ENCODE measurements at regions not wholly inside any gene's neighbourhood (a gene's known extent, or its start where the extent isn't known, plus 50 kb on each side); places are given as distances from the start of the nearest gene placed in this dataset.

GRCh38 chr15:47507221-47507985, 209.9 kb upstream of the SEMA6D start:
- Mint-ChIP-seq H3K36me3 (ENCODE audit: low read depth) (no peaks in the 10 kb centered on the region), H3K4me3 (no peak overlapping the region), H3K27ac (no peak overlapping the region), H3K27me3 (no peaks in the 10 kb centered on the region), H3K4me1 (ENCODE audit: low read depth) (peaks cover 6% of the 10 kb centered on the region), H3K9me3 (peaks cover 5% of the 10 kb centered on the region)

- Mint-ChIP-seq H3K27me3 (no peaks in the 10 kb centered on the region), H3K27ac (no peak overlapping the region), H3K4me3 (no peak overlapping the region), H3K4me1 (ENCODE audit: low read depth) (no peaks in the 10 kb centered on the region), H3K36me3 (ENCODE audit: low read depth) (no peaks in the 10 kb centered on the region), H3K9me3 (no peaks in the 10 kb centered on the region)
Measured at GRCh38 chr15:47511261-47511660, 206.0 kb upstream of the SEMA6D start.

GRCh38 chr15:47513471-47513870, 203.8 kb upstream of the SEMA6D start:
- Mint-ChIP-seq H3K27me3 (no peaks in the 10 kb centered on the region), H3K4me1 (ENCODE audit: low read depth) (no peaks in the 10 kb centered on the region), H3K36me3 (ENCODE audit: low read depth) (no peaks in the 10 kb centered on the region), H3K4me3 (no peak overlapping the region), H3K27ac (no peak overlapping the region), H3K9me3 (no peaks in the 10 kb centered on the region)

GRCh38 chr15:47514200-47514652, 203.1 kb upstream of the SEMA6D start:
- Mint-ChIP-seq H3K4me3 (no peak overlapping the region), H3K36me3 (ENCODE audit: low read depth) (no peaks in the 10 kb centered on the region), H3K27ac (no peak overlapping the region), H3K27me3 (no peaks in the 10 kb centered on the region), H3K4me1 (ENCODE audit: low read depth) (no peaks in the 10 kb centered on the region), H3K9me3 (no peaks in the 10 kb centered on the region)

GRCh38 chr15:47516558-47516957, 200.7 kb upstream of the SEMA6D start:
- Mint-ChIP-seq H3K9me3 (peaks cover 4% of the 10 kb centered on the region), H3K27me3 (no peaks in the 10 kb centered on the region), H3K27ac (no peak overlapping the region), H3K36me3 (ENCODE audit: low read depth) (no peaks in the 10 kb centered on the region), H3K4me1 (ENCODE audit: low read depth) (no peaks in the 10 kb centered on the region), H3K4me3 (no peak overlapping the region)

GRCh38 chr15:47516972-47517371, 200.3 kb upstream of the SEMA6D start:
- Mint-ChIP-seq H3K27ac (no peak overlapping the region), H3K4me3 (no peak overlapping the region), H3K4me1 (ENCODE audit: low read depth) (no peaks in the 10 kb centered on the region), H3K9me3 (peaks cover 4% of the 10 kb centered on the region), H3K27me3 (no peaks in the 10 kb centered on the region), H3K36me3 (ENCODE audit: low read depth) (no peaks in the 10 kb centered on the region)

- Mint-ChIP-seq H3K36me3 (ENCODE audit: low read depth) (no peaks in the 10 kb centered on the region), H3K27ac (no peak overlapping the region)
Measured at GRCh38 chr15:47517737-47518136, 199.6 kb upstream of the SEMA6D start.

GRCh38 chr15:47523681-47524475, 193.4 kb upstream of the SEMA6D start:
- peaks cover 3% of the 10 kb centered on the region for H3K27me3 Mint-ChIP-seq
- peaks cover 9% of the 10 kb centered on the region for H3K9me3 Mint-ChIP-seq
- H3K36me3 Mint-ChIP-seq (ENCODE audit: low read depth), result no peaks in the 10 kb centered on the region
- H3K4me1 Mint-ChIP-seq (ENCODE audit: low read depth), result no peaks in the 10 kb centered on the region
- H3K27ac Mint-ChIP-seq, result no peak overlapping the region
- H3K4me3 Mint-ChIP-seq, result no peak overlapping the region

More at GRCh38 chr15:47517737-47518136, 199.6 kb upstream of the SEMA6D start:
- H3K4me1 Mint-ChIP-seq (ENCODE audit: low read depth), result no peaks in the 10 kb centered on the region
- H3K27me3 Mint-ChIP-seq, result no peaks in the 10 kb centered on the region
- peaks cover 9% of the 10 kb centered on the region for H3K9me3 Mint-ChIP-seq
- no peak overlapping the region for H3K4me3 Mint-ChIP-seq

GRCh38 chr15:47529241-47529640, 188.1 kb upstream of the SEMA6D start:
- Mint-ChIP-seq H3K27ac (no peak overlapping the region), H3K36me3 (ENCODE audit: low read depth) (no peaks in the 10 kb centered on the region), H3K4me3 (no peak overlapping the region), H3K27me3 (peaks cover 3% of the 10 kb centered on the region), H3K9me3 (no peaks in the 10 kb centered on the region), H3K4me1 (ENCODE audit: low read depth) (no peaks in the 10 kb centered on the region)

GRCh38 chr15:47534673-47535072, 182.6 kb upstream of the SEMA6D start:
- no peaks in the 10 kb centered on the region for H3K4me1 Mint-ChIP-seq (ENCODE audit: low read depth)
- H3K27ac Mint-ChIP-seq, result no peak overlapping the region
- H3K36me3 Mint-ChIP-seq (ENCODE audit: low read depth), result no peaks in the 10 kb centered on the region
- H3K4me3 Mint-ChIP-seq, result no peak overlapping the region
- no peaks in the 10 kb centered on the region for H3K27me3 Mint-ChIP-seq
- no peaks in the 10 kb centered on the region for H3K9me3 Mint-ChIP-seq

- Mint-ChIP-seq H3K4me3 (no peak overlapping the region), H3K27ac (no peak overlapping the region), H3K36me3 (ENCODE audit: low read depth) (no peaks in the 10 kb centered on the region), H3K4me1 (ENCODE audit: low read depth) (no peaks in the 10 kb centered on the region), H3K9me3 (peaks cover 13% of the 10 kb centered on the region), H3K27me3 (no peaks in the 10 kb centered on the region)
Measured at GRCh38 chr15:47541562-47541961, 175.7 kb upstream of the SEMA6D start.

- Mint-ChIP-seq H3K27ac (no peak overlapping the region), H3K4me1 (ENCODE audit: low read depth) (no peaks in the 10 kb centered on the region), H3K4me3 (no peak overlapping the region), H3K9me3 (peaks cover 16% of the 10 kb centered on the region), H3K27me3 (no peaks in the 10 kb centered on the region), H3K36me3 (ENCODE audit: low read depth) (no peaks in the 10 kb centered on the region)
Measured at GRCh38 chr15:47542312-47542989, 174.9 kb upstream of the SEMA6D start.

GRCh38 chr15:47548231-47548630, 169.1 kb upstream of the SEMA6D start:
- Mint-ChIP-seq H3K9me3 (peaks cover 8% of the 10 kb centered on the region), H3K4me1 (ENCODE audit: low read depth) (no peaks in the 10 kb centered on the region), H3K27ac (no peak overlapping the region), H3K27me3 (no peaks in the 10 kb centered on the region), H3K4me3 (no peak overlapping the region), H3K36me3 (ENCODE audit: low read depth) (no peaks in the 10 kb centered on the region)

- Mint-ChIP-seq H3K27me3 (no peaks in the 10 kb centered on the region), H3K4me3 (no peak overlapping the region), H3K9me3 (peaks cover 3% of the 10 kb centered on the region), H3K27ac (no peak overlapping the region), H3K4me1 (ENCODE audit: low read depth) (no peaks in the 10 kb centered on the region), H3K36me3 (ENCODE audit: low read depth) (no peaks in the 10 kb centered on the region)
Measured at GRCh38 chr15:47548986-47549385, 168.3 kb upstream of the SEMA6D start.

GRCh38 chr15:47551079-47551478, 166.2 kb upstream of the SEMA6D start:
- Mint-ChIP-seq H3K36me3 (ENCODE audit: low read depth) (no peaks in the 10 kb centered on the region), H3K9me3 (peaks cover 3% of the 10 kb centered on the region), H3K27me3 (no peaks in the 10 kb centered on the region), H3K4me3 (no peak overlapping the region), H3K27ac (no peak overlapping the region), H3K4me1 (ENCODE audit: low read depth) (no peaks in the 10 kb centered on the region)
